Endodermal cell (in vitro differentiated cells): ENCODE measurements at regions not wholly inside any gene's neighbourhood (a gene's known extent, or its start where the extent isn't known, plus 50 kb on each side); places are given as distances from the start of the nearest gene placed in this dataset.
A peak's percentile ranks its signal among the peaks of the same experiment; 100 is the strongest.

Source experiments
- DNase-seq: peaks from one replicate; pipeline ENCODE4 v3.0.0-alpha.2; 2017
- H3K27ac ChIP-seq: 2 replicates; pipeline ENCODE4 v1.5.1; 2013; ENCODE audit warnings: mild to moderate bottlenecking, low read depth, low read length, moderate library complexity
- H3K27me3 ChIP-seq: 2 replicates; pipeline ENCODE4 v1.6.1; 2013; ENCODE audit warnings: mild to moderate bottlenecking, low read length, moderate library complexity; ENCODE audit not compliant: insufficient read depth, control insufficient read depth, poor library complexity, severe bottlenecking
- H3K36me3 ChIP-seq: 2 replicates; pipeline ENCODE4 v1.7.0; 2013; ENCODE audit warnings: mild to moderate bottlenecking, low read length, moderate library complexity; ENCODE audit not compliant: control insufficient read depth, insufficient read depth
- H3K4me1 ChIP-seq: one replicate; pipeline ENCODE4 v1.7.0; 2013; ENCODE audit warnings: low read length; ENCODE audit not compliant: control insufficient read depth, insufficient read depth
- H3K4me3 ChIP-seq: 2 replicates; pipeline ENCODE4 v1.5.1; 2013; ENCODE audit warnings: mild to moderate bottlenecking, low read length, moderate library complexity
- H3K9ac ChIP-seq: 2 replicates; pipeline ENCODE4 v1.6.1; 2013; ENCODE audit warnings: mild to moderate bottlenecking, low read length, moderate library complexity; ENCODE audit not compliant: poor library complexity, severe bottlenecking; ENCODE audit errors: extremely low read depth
- H3K9me3 ChIP-seq: 2 replicates; pipeline ENCODE4 v1.6.1; 2013; ENCODE audit warnings: mild to moderate bottlenecking, low read length, moderate library complexity; ENCODE audit not compliant: control insufficient read depth
- H3K27ac Mint-ChIP-seq: 2 replicates; pipeline ENCODE4 v1.8.0; 2020; ENCODE audit warnings: mixed read lengths
- H3K27me3 Mint-ChIP-seq: 2 replicates; pipeline ENCODE4 v1.8.0; 2021; ENCODE audit warnings: mild to moderate bottlenecking, mixed read lengths; ENCODE audit not compliant: insufficient read depth
- H3K36me3 Mint-ChIP-seq: 2 replicates; pipeline ENCODE4 v1.8.0; 2020; ENCODE audit warnings: low read depth, mixed read lengths
- H3K4me1 Mint-ChIP-seq: 2 replicates; pipeline ENCODE4 v1.8.0; 2020; ENCODE audit warnings: mixed read lengths
- H3K4me3 Mint-ChIP-seq: 2 replicates; pipeline ENCODE4 v1.8.0; 2020; ENCODE audit warnings: mild to moderate bottlenecking, moderate library complexity, mixed read lengths
- H3K9me3 Mint-ChIP-seq: 2 replicates; pipeline ENCODE4 v1.8.0; 2020; ENCODE audit warnings: mild to moderate bottlenecking, mixed read lengths
- CTCF ChIP-seq: fragments of 200-600 bp; sonication (generic); conservative IDR thresholded peaks from 2 replicates; pipeline ENCODE4 v1.5.0; 2021; ENCODE audit warnings: antibody characterized with exemption, mild to moderate bottlenecking
- WGBS, 2 experiments: methylation state at CpG; one replicate each; pipeline versions ENCODE4 v1.1.5 to v1.1.7; 2013; ENCODE audit warnings: missing lambda C conversion rate in 2 of 2, mixed read lengths in 1 of 2; ENCODE audit not compliant: insufficient coverage in 1 of 2, insufficient read length in 1 of 2; 5-methylcytosine and 5-hydroxymethylcytosine counted together

GRCh38 chr14:22387776-22388241 is 201.2 kb downstream of the DAD1 start:
- WGBS, 2 experiments, result 85 to 86% methylated on average over 7 to 11 of the region's 11 CpGs
- Histone ChIP-seq H3K36me3 (no peaks in the 10 kb centered on the region), H3K4me3 (no peak overlapping the region), H3K27ac (no peak overlapping the region), H3K9me3 (no peaks in the 10 kb centered on the region), H3K9ac (no peak overlapping the region), H3K27me3 (no peaks in the 10 kb centered on the region), H3K4me1 (peaks cover 27% of the 10 kb centered on the region)
- no peak for TF ChIP-seq CTCF
- Mint-ChIP-seq H3K27me3 (no peaks in the 10 kb centered on the region), H3K4me1 (peaks cover 41% of the 10 kb centered on the region), H3K36me3 (no peaks in the 10 kb centered on the region), H3K4me3 (no peak overlapping the region), H3K27ac (no peak overlapping the region), H3K9me3 (no peaks in the 10 kb centered on the region)
- no peak for DNase-seq

- Histone ChIP-seq H3K27ac (no peak overlapping the region), H3K4me1 (peaks cover 34% of the 10 kb centered on the region), H3K9ac (no peak overlapping the region), H3K27me3 (no peaks in the 10 kb centered on the region), H3K4me3 (no peak overlapping the region), H3K36me3 (no peaks in the 10 kb centered on the region), H3K9me3 (no peaks in the 10 kb centered on the region)
- Mint-ChIP-seq H3K4me3 (no peak overlapping the region), H3K4me1 (peaks cover 47% of the 10 kb centered on the region), H3K27me3 (no peaks in the 10 kb centered on the region), H3K27ac (no peak overlapping the region), H3K36me3 (no peaks in the 10 kb centered on the region), H3K9me3 (no peaks in the 10 kb centered on the region)
- 59 to 72% methylated on average over 16 to 22 of the region's 22 CpGs for WGBS, 2 experiments
- DNase-seq, result peak; percentile 89
- peak; percentile 91 for TF ChIP-seq CTCF
Observed at GRCh38 chr14:22386924-22387775, 201.9 kb downstream of the DAD1 start.

GRCh38 chr14:22384974-22385526 is 204.0 kb downstream of the DAD1 start:
- peaks cover 46% of the 10 kb centered on the region for H3K4me1 ChIP-seq
- H3K9me3 ChIP-seq, result no peaks in the 10 kb centered on the region
- H3K27ac ChIP-seq, result no peak overlapping the region
- Mint-ChIP-seq H3K9me3 (no peaks in the 10 kb centered on the region), H3K4me1 (peaks cover 54% of the 10 kb centered on the region), H3K4me3 (no peak overlapping the region), H3K27ac (no peak overlapping the region), H3K36me3 (no peaks in the 10 kb centered on the region), H3K27me3 (no peaks in the 10 kb centered on the region)
- H3K36me3 ChIP-seq, result no peaks in the 10 kb centered on the region
- H3K27me3 ChIP-seq, result no peaks in the 10 kb centered on the region
- no peak overlapping the region for H3K9ac ChIP-seq
- H3K4me3 ChIP-seq, result no peak overlapping the region
- WGBS, 2 experiments, result 98 to 100% methylated on average over 1 to 2 of the region's 2 CpGs
- no peak for TF ChIP-seq CTCF
- DNase-seq, result no peak
